C4-2B (cell line): ENCODE measurements at regions not wholly inside any gene's neighbourhood (a gene's known extent, or its start where the extent isn't known, plus 50 kb on each side); places are given as distances from the start of the nearest gene placed in this dataset.

Experiments
- ZFX ChIP-seq: fragments of 450-650 bp; IDR thresholded peaks from 2 replicates; pipeline ENCODE4 v1.6.1; 2017
- TF ChIP-seq, protein P1 (sequence below): fragments of 450-650 bp; conservative IDR thresholded peaks from 2 replicates; pipeline ENCODE4 v1.5.1; 2017; ENCODE audit warnings: mild to moderate bottlenecking

DNA sequence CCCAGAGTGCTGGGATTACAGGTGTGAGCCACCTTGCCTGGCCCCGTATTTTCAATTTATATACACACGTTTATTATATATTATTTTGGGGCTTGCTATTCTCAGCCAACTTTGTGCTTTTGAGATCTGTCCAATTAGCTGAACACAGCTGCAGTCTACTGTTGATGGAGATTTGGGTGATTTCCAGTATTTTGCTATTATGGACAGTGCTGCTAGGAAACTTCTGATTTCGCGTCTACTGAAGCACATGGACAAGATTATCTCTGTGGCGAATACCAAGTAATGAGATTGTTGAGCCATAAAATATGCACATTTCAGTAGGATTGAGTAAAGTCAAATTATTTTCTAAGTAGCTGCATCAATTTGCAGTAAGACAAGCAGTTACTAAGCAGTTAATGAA, 1731.2 kb upstream of the CDH6 start:
- TF ChIP-seq, protein P1, sequence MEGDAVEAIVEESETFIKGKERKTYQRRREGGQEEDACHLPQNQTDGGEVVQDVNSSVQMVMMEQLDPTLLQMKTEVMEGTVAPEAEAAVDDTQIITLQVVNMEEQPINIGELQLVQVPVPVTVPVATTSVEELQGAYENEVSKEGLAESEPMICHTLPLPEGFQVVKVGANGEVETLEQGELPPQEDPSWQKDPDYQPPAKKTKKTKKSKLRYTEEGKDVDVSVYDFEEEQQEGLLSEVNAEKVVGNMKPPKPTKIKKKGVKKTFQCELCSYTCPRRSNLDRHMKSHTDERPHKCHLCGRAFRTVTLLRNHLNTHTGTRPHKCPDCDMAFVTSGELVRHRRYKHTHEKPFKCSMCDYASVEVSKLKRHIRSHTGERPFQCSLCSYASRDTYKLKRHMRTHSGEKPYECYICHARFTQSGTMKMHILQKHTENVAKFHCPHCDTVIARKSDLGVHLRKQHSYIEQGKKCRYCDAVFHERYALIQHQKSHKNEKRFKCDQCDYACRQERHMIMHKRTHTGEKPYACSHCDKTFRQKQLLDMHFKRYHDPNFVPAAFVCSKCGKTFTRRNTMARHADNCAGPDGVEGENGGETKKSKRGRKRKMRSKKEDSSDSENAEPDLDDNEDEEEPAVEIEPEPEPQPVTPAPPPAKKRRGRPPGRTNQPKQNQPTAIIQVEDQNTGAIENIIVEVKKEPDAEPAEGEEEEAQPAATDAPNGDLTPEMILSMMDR = no peak
- TF ChIP-seq ZFX = no peak
